ENCODE measurements at regions not wholly inside any gene's neighbourhood (a gene's known extent, or its start where the extent isn't known, plus 50 kb on each side); places are given as distances from the start of the nearest gene placed in this dataset.

DNA sequence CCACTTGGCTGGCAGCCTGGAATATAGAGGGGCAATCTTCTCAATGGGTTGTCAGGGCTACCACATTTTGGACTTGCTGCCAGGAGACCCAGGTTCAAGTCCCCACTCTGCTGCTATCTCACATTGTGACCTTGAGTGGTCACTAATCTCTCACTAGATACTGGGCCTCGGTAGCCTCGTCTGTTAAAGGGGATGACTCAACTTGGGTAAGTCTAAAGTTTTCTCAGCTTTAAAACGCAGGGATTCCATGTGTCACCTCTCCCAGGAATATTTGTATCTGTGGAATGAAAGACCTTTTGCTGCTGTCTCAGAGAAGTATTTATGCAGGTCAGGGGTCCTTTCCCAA lies 86.3 kb downstream of the SEMA4F start:
- peaks cover 2% of the 10 kb centered on the region for H3K27me3 ChIP-seq (replicated peaks; ENCODE audit: control insufficient read depth, insufficient read depth, low read length)
- no peak for DNase-seq (ENCODE audit: extremely low read depth, insufficient read length)
- TF ChIP-seq, protein P1, sequence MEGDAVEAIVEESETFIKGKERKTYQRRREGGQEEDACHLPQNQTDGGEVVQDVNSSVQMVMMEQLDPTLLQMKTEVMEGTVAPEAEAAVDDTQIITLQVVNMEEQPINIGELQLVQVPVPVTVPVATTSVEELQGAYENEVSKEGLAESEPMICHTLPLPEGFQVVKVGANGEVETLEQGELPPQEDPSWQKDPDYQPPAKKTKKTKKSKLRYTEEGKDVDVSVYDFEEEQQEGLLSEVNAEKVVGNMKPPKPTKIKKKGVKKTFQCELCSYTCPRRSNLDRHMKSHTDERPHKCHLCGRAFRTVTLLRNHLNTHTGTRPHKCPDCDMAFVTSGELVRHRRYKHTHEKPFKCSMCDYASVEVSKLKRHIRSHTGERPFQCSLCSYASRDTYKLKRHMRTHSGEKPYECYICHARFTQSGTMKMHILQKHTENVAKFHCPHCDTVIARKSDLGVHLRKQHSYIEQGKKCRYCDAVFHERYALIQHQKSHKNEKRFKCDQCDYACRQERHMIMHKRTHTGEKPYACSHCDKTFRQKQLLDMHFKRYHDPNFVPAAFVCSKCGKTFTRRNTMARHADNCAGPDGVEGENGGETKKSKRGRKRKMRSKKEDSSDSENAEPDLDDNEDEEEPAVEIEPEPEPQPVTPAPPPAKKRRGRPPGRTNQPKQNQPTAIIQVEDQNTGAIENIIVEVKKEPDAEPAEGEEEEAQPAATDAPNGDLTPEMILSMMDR (IDR thresholded peaks at IDR 0.05; ENCODE audit: insufficient read depth, low read length, poor library complexity, severe bottlenecking) = no peak
- H3K4me3 ChIP-seq (replicated peaks; ENCODE audit: low read depth, low read length) = no peak overlapping the region
- H3K36me3 ChIP-seq (ENCODE audit: control insufficient read depth, insufficient read depth, low read length) = no peaks in the 10 kb centered on the region

DNA sequence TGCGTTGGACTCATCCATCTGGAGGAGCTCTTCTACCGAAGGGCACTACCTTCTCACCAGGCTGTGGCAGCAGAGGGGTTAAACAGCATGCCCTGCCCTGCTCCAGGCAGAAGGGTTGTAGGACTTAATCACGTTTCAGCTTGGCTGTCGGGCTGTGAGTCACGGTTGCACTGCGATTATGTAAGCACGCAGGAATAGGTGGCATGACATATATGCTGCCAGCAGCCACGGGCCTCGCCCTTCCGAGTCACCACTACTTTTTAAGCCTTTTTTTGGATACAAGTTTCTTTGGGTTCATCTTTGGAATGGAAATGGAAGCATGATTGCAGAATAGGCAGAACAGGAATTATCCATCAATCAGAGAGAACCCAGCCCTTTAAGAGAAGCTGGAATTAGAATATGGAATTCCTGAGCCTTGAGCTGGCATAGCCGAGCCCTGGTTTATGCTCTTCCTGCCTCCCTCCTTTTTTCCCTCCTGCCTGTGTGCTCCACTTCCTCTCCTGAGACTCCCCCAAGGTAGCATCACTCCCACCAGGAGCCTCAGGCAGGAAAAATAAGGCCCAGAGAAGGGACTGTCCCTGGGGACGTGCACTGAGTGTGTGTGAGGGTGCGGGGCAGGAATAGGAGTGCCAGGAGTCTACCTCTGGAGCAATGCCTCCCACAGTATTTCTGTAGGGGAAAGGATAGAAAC lies 86.8 kb downstream of the SEMA4F start:
- TF ChIP-seq, protein P1 (IDR thresholded peaks at IDR 0.05; ENCODE audit: insufficient read depth, low read length, poor library complexity, severe bottlenecking) = no peak
- Histone ChIP-seq H3K27me3 (replicated peaks; ENCODE audit: control insufficient read depth, insufficient read depth, low read length) (peaks cover 2% of the 10 kb centered on the region), H3K4me3 (replicated peaks; ENCODE audit: low read depth, low read length) (no peak overlapping the region), H3K36me3 (ENCODE audit: control insufficient read depth, insufficient read depth, low read length) (no peaks in the 10 kb centered on the region)
- DNase-seq (ENCODE audit: extremely low read depth, insufficient read length) = no peak

DNA sequence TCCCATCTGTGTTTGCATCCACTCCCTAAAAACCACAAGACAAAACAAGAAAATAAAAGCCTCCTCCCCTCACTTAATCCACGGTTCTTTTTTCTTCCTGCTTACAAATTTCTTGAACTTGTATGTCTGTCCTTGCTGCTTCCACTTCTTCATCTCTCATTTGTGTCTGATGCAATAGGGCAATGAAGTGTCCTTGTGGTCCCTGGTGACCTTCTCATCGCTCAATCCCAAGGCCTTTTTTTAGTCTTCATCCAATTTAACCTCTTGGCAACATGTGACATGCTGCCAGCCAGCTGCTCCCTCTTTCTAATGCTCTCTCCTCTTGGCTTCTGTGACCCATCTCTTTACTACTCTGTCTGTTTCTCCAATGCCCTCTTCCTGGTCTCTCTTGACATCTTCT lies 87.6 kb downstream of the SEMA4F start:
- peaks cover 2% of the 10 kb centered on the region for H3K27me3 ChIP-seq (replicated peaks; ENCODE audit: control insufficient read depth, insufficient read depth, low read length)
- no peak overlapping the region for H3K4me3 ChIP-seq (replicated peaks; ENCODE audit: low read depth, low read length)
- TF ChIP-seq, protein P1 (IDR thresholded peaks at IDR 0.05; ENCODE audit: insufficient read depth, low read length, poor library complexity, severe bottlenecking) = no peak
- no peaks in the 10 kb centered on the region for H3K36me3 ChIP-seq (ENCODE audit: control insufficient read depth, insufficient read depth, low read length)
- DNase-seq (ENCODE audit: extremely low read depth, insufficient read length) = no peak

DNA sequence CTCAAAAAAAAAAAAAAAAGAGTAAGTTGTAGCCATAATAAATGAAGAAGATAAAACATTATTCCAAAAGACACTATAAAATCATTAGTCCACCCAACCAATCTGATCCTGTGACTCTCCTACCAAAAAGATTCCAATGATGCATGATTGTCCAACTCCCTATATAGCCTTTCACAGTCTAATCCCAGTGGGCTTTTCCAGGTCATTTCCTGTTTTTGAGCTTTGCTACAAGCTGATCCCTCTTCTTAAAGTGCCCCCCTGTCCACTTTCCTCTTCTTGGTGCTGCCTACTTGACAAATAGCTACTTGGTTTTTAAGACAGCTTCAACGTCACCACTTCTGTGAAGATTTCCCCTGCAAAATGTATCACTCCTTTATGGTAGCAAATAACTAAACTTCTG lies 88.4 kb downstream of the SEMA4F start:
- no peak overlapping the region for H3K4me3 ChIP-seq (replicated peaks; ENCODE audit: low read depth, low read length)
- DNase-seq (ENCODE audit: extremely low read depth, insufficient read length) = no peak
- TF ChIP-seq, protein P1 (IDR thresholded peaks at IDR 0.05; ENCODE audit: insufficient read depth, low read length, poor library complexity, severe bottlenecking) = no peak
- peaks cover 2% of the 10 kb centered on the region for H3K27me3 ChIP-seq (replicated peaks; ENCODE audit: control insufficient read depth, insufficient read depth, low read length)
- H3K36me3 ChIP-seq (ENCODE audit: control insufficient read depth, insufficient read depth, low read length) = no peaks in the 10 kb centered on the region

DNA sequence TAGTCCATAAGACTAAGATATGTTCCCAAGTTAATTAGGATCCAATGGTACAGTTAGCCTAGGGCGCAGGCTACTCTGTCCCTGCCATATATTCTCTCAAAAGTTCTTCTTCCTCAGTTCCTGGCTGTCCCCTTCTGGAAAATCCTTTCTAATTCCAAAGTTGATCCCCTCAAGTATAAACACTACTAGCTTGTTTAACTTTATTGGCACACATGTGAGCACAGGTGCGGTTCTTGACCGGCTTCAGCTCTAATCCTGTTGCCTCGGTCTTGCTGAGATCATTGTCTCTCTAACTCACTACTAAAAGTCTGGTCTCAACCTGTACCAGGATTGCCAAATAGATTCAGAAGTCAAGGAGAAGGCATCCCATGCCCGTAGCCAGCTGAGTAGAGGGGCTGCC lies 89.0 kb downstream of the SEMA4F start:
- Histone ChIP-seq H3K36me3 (ENCODE audit: control insufficient read depth, insufficient read depth, low read length) (no peaks in the 10 kb centered on the region), H3K27me3 (replicated peaks; ENCODE audit: control insufficient read depth, insufficient read depth, low read length) (peaks cover 2% of the 10 kb centered on the region), H3K4me3 (replicated peaks; ENCODE audit: low read depth, low read length) (no peak overlapping the region)
- TF ChIP-seq, protein P1 (IDR thresholded peaks at IDR 0.05; ENCODE audit: insufficient read depth, low read length, poor library complexity, severe bottlenecking) = no peak
- no peak for DNase-seq (ENCODE audit: extremely low read depth, insufficient read length)

DNA sequence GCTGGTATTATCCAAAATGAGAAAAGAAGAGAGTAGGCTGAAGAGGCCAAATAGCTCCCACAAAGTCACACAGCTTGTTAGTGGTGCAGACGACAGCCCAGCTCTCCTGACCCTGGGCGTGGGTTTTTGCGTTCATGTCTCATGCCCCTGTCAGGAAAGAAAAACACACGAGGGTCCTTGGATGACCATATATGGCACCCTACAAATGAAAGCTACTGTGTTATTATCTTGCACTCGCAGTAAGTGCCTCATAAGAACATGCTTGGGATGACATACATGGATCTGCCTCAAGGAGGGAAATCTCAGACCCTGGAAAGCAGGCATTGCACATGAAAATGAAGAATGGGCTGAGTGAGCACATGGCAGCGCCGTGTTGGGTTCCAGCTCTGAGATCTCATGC lies 89.7 kb downstream of the SEMA4F start:
- Histone ChIP-seq H3K36me3 (ENCODE audit: control insufficient read depth, insufficient read depth, low read length) (no peaks in the 10 kb centered on the region), H3K27me3 (replicated peaks; ENCODE audit: control insufficient read depth, insufficient read depth, low read length) (peaks cover 2% of the 10 kb centered on the region), H3K4me3 (replicated peaks; ENCODE audit: low read depth, low read length) (no peak overlapping the region)
- TF ChIP-seq, protein P1 (IDR thresholded peaks at IDR 0.05; ENCODE audit: insufficient read depth, low read length, poor library complexity, severe bottlenecking) = no peak
- DNase-seq (ENCODE audit: extremely low read depth, insufficient read length) = no peak

Data from GM06990 (cell line).